ENCODE measurements at regions not wholly inside any gene's neighbourhood (a gene's known extent, or its start where the extent isn't known, plus 50 kb on each side); places are given as distances from the start of the nearest gene placed in this dataset.

- DNase-seq (ENCODE audit: low read depth in 2 of 2, low spot score in 1 of 2) = no peak
Measured at GRCh38 chr7:132672200-132672990, 96.1 kb upstream of the PLXNA4 start.

- no peak for DNase-seq (ENCODE audit: low read depth in 2 of 2, low spot score in 1 of 2)
Measured at GRCh38 chr7:132666774-132667172, 90.5 kb upstream of the PLXNA4 start.

- no peak for DNase-seq (ENCODE audit: low read depth in 2 of 2, low spot score in 1 of 2)
Measured at GRCh38 chr7:132666071-132666773, 90.0 kb upstream of the PLXNA4 start.

GRCh38 chr7:132656846-132657776, 80.8 kb upstream of the PLXNA4 start:
- no peak for DNase-seq (ENCODE audit: low read depth in 2 of 2, low spot score in 1 of 2)

GRCh38 chr7:132656341-132656740, 80.1 kb upstream of the PLXNA4 start:
- no peak for DNase-seq (ENCODE audit: low read depth in 2 of 2, low spot score in 1 of 2)

- DNase-seq (ENCODE audit: low read depth in 2 of 2, low spot score in 1 of 2) = peak in 1 of 2 donors; percentile 2
Measured at GRCh38 chr7:132655131-132655727, 79.0 kb upstream of the PLXNA4 start.

- no peak for DNase-seq (ENCODE audit: low read depth in 2 of 2, low spot score in 1 of 2)
Measured at GRCh38 chr7:132654150-132654549, 77.9 kb upstream of the PLXNA4 start.

GRCh38 chr7:132653366-132653930, 77.2 kb upstream of the PLXNA4 start:
- DNase-seq (ENCODE audit: low read depth in 2 of 2, low spot score in 1 of 2) = no peak

GRCh38 chr7:132652507-132652906, 76.2 kb upstream of the PLXNA4 start:
- DNase-seq (ENCODE audit: low read depth in 2 of 2, low spot score in 1 of 2) = no peak

- DNase-seq (ENCODE audit: low read depth in 2 of 2, low spot score in 1 of 2) = no peak
Measured at GRCh38 chr7:132650498-132650897, 74.2 kb upstream of the PLXNA4 start.

GRCh38 chr7:132647311-132647710, 71.0 kb upstream of the PLXNA4 start:
- DNase-seq (ENCODE audit: low read depth in 2 of 2, low spot score in 1 of 2) = no peak

GRCh38 chr7:132646052-132646451, 69.8 kb upstream of the PLXNA4 start:
- DNase-seq (ENCODE audit: low read depth in 2 of 2, low spot score in 1 of 2) = no peak

- DNase-seq (ENCODE audit: low read depth in 2 of 2, low spot score in 1 of 2) = no peak
Measured at GRCh38 chr7:132643302-132643701, 67.0 kb upstream of the PLXNA4 start.

GRCh38 chr7:132641238-132641637, 65.0 kb upstream of the PLXNA4 start:
- DNase-seq (ENCODE audit: low read depth in 2 of 2, low spot score in 1 of 2) = no peak

- DNase-seq (ENCODE audit: low read depth in 2 of 2, low spot score in 1 of 2) = no peak
Measured at GRCh38 chr7:132639983-132640382, 63.7 kb upstream of the PLXNA4 start.

GRCh38 chr7:132638000-132638399, 61.7 kb upstream of the PLXNA4 start:
- no peak for DNase-seq (ENCODE audit: low read depth in 2 of 2, low spot score in 1 of 2)

GRCh38 chr7:132636581-132636980, 60.3 kb upstream of the PLXNA4 start:
- DNase-seq (ENCODE audit: low read depth in 2 of 2, low spot score in 1 of 2) = no peak

GRCh38 chr7:132635127-132635526, 58.9 kb upstream of the PLXNA4 start:
- DNase-seq (ENCODE audit: low read depth in 2 of 2, low spot score in 1 of 2) = no peak

GRCh38 chr7:132630834-132631233, 54.6 kb upstream of the PLXNA4 start:
- DNase-seq (ENCODE audit: low read depth in 2 of 2, low spot score in 1 of 2) = no peak

Measured in stimulated activated CD8-positive, alpha-beta memory T cell treated with anti-CD3 and anti-CD28 coated beads, Interleukin-4, amount 100 ng/mL, for 1 hour (primary cell).